Stimulated activated CD8-positive, alpha-beta memory T cell treated with anti-CD3 and anti-CD28 coated beads, Interleukin-12 subunit alpha, Interleukin-12 subunit beta, amount 100 ng/mL, for 24 hours (primary cell): ENCODE measurements at regions not wholly inside any gene's neighbourhood (a gene's known extent, or its start where the extent isn't known, plus 50 kb on each side); places are given as distances from the start of the nearest gene placed in this dataset.

Experiments used
- DNase-seq: peaks from one replicate; pipeline ENCODE4 v3.0.0-alpha.2; 2020; ENCODE audit errors: extremely low read depth

- no peak for DNase-seq
Observed at GRCh38 chr2:126990605-126991532, 92.2 kb downstream of the TEX51 start.

DNA sequence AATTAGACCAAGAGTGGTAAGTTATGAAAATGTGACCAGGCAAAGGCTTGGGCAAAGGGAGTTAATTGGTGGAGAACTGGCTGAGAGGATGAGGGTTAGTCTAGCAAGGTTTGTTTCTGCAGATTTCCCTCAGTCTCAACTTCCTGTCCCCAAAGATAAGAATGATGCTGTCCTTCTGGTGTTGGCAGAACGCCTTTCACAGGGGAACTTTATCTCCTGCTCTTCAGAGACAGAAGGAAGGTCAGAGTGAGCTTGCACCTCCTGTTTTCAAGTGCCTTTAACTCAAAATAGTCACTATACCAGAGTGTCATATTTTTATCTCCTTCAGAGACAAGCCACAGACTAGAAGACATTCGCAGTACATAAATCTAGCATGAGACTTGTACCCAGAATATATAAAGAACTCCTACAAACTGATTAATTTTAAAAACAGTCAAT, 95.7 kb downstream of the TEX51 start:
- no peak for DNase-seq

- no peak for DNase-seq
Observed at GRCh38 chr2:126995621-126996377, 97.1 kb downstream of the TEX51 start.

- DNase-seq: no peak
Observed at GRCh38 chr2:126996378-126996699, 97.6 kb downstream of the TEX51 start.
